PC-9 (cell line): ENCODE measurements at regions not wholly inside any gene's neighbourhood (a gene's known extent, or its start where the extent isn't known, plus 50 kb on each side); places are given as distances from the start of the nearest gene placed in this dataset.

Experiments used
- BruUV-seq: library from RNA; stranded (reverse); fragments of 400-500 nt; replicated peaks from 2 replicates; lab custom pipeline; 2021; lab: Mats Ljungman, UMichigan
- CTCF ChIA-PET: fragments of 300-600 bp; sonication (Branson Sonifier 250); formaldehyde crosslinking; loops from one replicate; lab custom pipeline; 2022; ENCODE audit warnings: antibody characterized with exemption; lab: Charles Lee
- POLR2A ChIA-PET: fragments of 300-600 bp; sonication (Branson Sonifier 250); formaldehyde crosslinking; loops from one replicate; lab custom pipeline; 2022; ENCODE audit warnings: antibody characterized with exemption; ENCODE audit not compliant: unreplicated experiment; lab: Charles Lee
- DNase-seq, 2 experiments: peaks; one replicate each; pipeline versions ENCODE4 v3.0.0 to v3.0.0-alpha.2; 2015 to 2022; ENCODE audit warnings: mixed read lengths in 1 of 2
- H2AFZ ChIP-seq: fragments of 200-600 bp; sonication (generic); 2 replicates; pipeline ENCODE4 v1.8.1; 2017; ENCODE audit warnings: antibody characterized with exemption
- H3F3A ChIP-seq: fragments of 200-600 bp; sonication (generic); 2 replicates; pipeline ENCODE4 v1.8.1; 2017; ENCODE audit warnings: antibody characterized with exemption, mild to moderate bottlenecking, low read depth; ENCODE audit not compliant: insufficient read depth
- H3K27ac ChIP-seq: fragments of 200-600 bp; sonication (generic); 2 replicates; pipeline ENCODE4 v1.6.1; 2016; ENCODE audit warnings: mixed run types
- H3K27me3 ChIP-seq: fragments of 200-600 bp; sonication (generic); 2 replicates; pipeline ENCODE4 v1.6.1; 2016; ENCODE audit warnings: low read depth, mixed run types; ENCODE audit not compliant: insufficient read depth
- H3K36me3 ChIP-seq: fragments of 200-600 bp; sonication (generic); 2 replicates; pipeline ENCODE4 v1.6.1; 2016; ENCODE audit warnings: low read depth, mixed run types
- H3K4me1 ChIP-seq: fragments of 200-600 bp; sonication (generic); replicated peaks from 2 replicates; pipeline ENCODE4 v1.6.1; 2016; ENCODE audit warnings: mixed run types; ENCODE audit not compliant: insufficient read depth
- H3K4me2 ChIP-seq: fragments of 200-600 bp; sonication (generic); 2 replicates; pipeline ENCODE4 v1.6.1; 2017; ENCODE audit warnings: mixed run types
- H3K4me3 ChIP-seq: fragments of 200-600 bp; sonication (generic); 2 replicates; pipeline ENCODE4 v1.6.1; 2016; ENCODE audit warnings: mixed run types
- H3K79me2 ChIP-seq: fragments of 200-600 bp; sonication (generic); 2 replicates; pipeline ENCODE4 v1.6.1; 2017; ENCODE audit warnings: low read depth, mixed run types
- H3K9me2 ChIP-seq: fragments of 200-600 bp; sonication (generic); 2 replicates; pipeline ENCODE4 v1.8.1; 2017; ENCODE audit warnings: mild to moderate bottlenecking; ENCODE audit not compliant: insufficient read depth
- H3K9me3 ChIP-seq: fragments of 200-600 bp; sonication (generic); 2 replicates; pipeline ENCODE4 v1.8.1; 2016; ENCODE audit warnings: low read depth; ENCODE audit not compliant: insufficient read depth
- H4K20me1 ChIP-seq: fragments of 200-600 bp; sonication (generic); 2 replicates; pipeline ENCODE4 v1.8.1; 2017; ENCODE audit not compliant: insufficient read depth
- EZH2 ChIP-seq: fragments of 200-600 bp; sonication (generic); IDR thresholded peaks from 2 replicates; pipeline ENCODE4 v1.8.0; 2017; ENCODE audit warnings: antibody characterized with exemption, low read depth
- intact Hi-C: fragments of 100-400 bp; cut with micrococcal nuclease; formaldehyde crosslinking; loops from one replicate; pipeline ENCODE4 v1.10.0; 2022; ENCODE audit not compliant: unreplicated experiment
- TF ChIP-seq, protein P1 (sequence below): fragments of 200-600 bp; sonication (generic); conservative IDR thresholded peaks from 2 replicates; pipeline ENCODE4 v1.6.1; 2017; ENCODE audit warnings: mixed run types, antibody characterized with exemption, mild to moderate bottlenecking, moderate library complexity

DNA sequence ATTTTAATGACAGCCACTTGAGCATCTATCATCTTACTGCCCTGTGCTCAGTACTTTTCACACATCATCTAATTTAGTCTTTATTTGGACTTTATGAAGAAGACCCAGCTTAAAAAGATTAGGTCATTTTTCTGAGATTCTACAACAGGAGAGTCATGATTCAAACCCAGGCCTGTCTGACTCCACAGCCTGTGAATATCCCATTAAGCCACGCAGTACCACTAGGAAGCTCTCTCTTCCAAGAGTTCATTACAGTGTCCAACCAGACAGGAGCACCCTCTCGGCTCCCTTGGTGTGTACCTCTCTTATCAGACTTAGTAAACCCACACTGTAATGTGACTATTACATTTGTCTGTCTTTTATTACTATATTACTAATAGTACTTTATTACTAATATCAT lies 332.8 kb downstream of the DHX15 start:
- peaks cover 21% of the 10 kb centered on the region for H3K27me3 ChIP-seq
- H3K79me2 ChIP-seq = no peaks in the 10 kb centered on the region
- no peak overlapping the region for H2AFZ ChIP-seq
- no peak overlapping the region for H3K4me2 ChIP-seq
- H3K4me3 ChIP-seq = no peak overlapping the region
- ChIA-PET CTCF (no interaction called here), POLR2A (no interaction called here)
- H3K27ac ChIP-seq = no peak overlapping the region
- no TSS peak for BruUV-seq
- no peaks in the 10 kb centered on the region for H3K4me1 ChIP-seq
- TF ChIP-seq, protein P1, sequence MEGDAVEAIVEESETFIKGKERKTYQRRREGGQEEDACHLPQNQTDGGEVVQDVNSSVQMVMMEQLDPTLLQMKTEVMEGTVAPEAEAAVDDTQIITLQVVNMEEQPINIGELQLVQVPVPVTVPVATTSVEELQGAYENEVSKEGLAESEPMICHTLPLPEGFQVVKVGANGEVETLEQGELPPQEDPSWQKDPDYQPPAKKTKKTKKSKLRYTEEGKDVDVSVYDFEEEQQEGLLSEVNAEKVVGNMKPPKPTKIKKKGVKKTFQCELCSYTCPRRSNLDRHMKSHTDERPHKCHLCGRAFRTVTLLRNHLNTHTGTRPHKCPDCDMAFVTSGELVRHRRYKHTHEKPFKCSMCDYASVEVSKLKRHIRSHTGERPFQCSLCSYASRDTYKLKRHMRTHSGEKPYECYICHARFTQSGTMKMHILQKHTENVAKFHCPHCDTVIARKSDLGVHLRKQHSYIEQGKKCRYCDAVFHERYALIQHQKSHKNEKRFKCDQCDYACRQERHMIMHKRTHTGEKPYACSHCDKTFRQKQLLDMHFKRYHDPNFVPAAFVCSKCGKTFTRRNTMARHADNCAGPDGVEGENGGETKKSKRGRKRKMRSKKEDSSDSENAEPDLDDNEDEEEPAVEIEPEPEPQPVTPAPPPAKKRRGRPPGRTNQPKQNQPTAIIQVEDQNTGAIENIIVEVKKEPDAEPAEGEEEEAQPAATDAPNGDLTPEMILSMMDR = no peak
- TF ChIP-seq EZH2 = no peak
- no peaks in the 10 kb centered on the region for H3K9me2 ChIP-seq
- no peak for DNase-seq
- no peaks in the 10 kb centered on the region for H4K20me1 ChIP-seq
- no peaks in the 10 kb centered on the region for H3K9me3 ChIP-seq
- H3F3A ChIP-seq = no peaks in the 10 kb centered on the region
- intact Hi-C loops = no loop called here
- no peaks in the 10 kb centered on the region for H3K36me3 ChIP-seq

DNA sequence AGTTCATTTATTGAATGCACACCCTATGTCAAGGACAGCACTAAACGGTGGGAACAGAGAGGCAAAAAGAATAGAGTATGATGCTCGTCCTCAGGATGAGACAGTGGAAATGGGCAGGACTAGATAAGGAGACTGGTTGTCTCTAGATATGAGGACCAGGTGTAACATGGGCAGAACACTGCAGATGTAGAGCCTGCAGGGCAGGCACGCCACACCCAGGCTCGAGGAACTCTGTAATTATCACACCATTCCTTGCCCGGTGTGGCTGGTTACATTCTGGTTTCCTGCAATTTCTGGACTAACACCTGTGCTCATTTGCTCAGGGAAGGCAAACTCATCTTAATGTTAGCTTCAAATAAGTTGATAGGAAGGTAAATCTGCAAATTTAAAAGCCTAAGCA lies 334.4 kb downstream of the DHX15 start:
- no peak overlapping the region for H3K27ac ChIP-seq
- H3K4me3 ChIP-seq = no peak overlapping the region
- BruUV-seq = no TSS peak
- no peaks in the 10 kb centered on the region for H3K36me3 ChIP-seq
- H3K9me2 ChIP-seq = no peaks in the 10 kb centered on the region
- no peaks in the 10 kb centered on the region for H3F3A ChIP-seq
- no peaks in the 10 kb centered on the region for H4K20me1 ChIP-seq
- CTCF ChIA-PET = no interaction called here
- no peak for DNase-seq
- H3K79me2 ChIP-seq = no peaks in the 10 kb centered on the region
- H3K4me1 ChIP-seq = no peaks in the 10 kb centered on the region
- no peaks in the 10 kb centered on the region for H3K9me3 ChIP-seq
- no peak for TF ChIP-seq EZH2
- TF ChIP-seq, protein P1 = no peak
- H3K4me2 ChIP-seq = no peak overlapping the region
- H2AFZ ChIP-seq = no peak overlapping the region
- H3K27me3 ChIP-seq = peaks cover 21% of the 10 kb centered on the region
- intact Hi-C loops = no loop called here
- POLR2A ChIA-PET = no interaction called here

DNA sequence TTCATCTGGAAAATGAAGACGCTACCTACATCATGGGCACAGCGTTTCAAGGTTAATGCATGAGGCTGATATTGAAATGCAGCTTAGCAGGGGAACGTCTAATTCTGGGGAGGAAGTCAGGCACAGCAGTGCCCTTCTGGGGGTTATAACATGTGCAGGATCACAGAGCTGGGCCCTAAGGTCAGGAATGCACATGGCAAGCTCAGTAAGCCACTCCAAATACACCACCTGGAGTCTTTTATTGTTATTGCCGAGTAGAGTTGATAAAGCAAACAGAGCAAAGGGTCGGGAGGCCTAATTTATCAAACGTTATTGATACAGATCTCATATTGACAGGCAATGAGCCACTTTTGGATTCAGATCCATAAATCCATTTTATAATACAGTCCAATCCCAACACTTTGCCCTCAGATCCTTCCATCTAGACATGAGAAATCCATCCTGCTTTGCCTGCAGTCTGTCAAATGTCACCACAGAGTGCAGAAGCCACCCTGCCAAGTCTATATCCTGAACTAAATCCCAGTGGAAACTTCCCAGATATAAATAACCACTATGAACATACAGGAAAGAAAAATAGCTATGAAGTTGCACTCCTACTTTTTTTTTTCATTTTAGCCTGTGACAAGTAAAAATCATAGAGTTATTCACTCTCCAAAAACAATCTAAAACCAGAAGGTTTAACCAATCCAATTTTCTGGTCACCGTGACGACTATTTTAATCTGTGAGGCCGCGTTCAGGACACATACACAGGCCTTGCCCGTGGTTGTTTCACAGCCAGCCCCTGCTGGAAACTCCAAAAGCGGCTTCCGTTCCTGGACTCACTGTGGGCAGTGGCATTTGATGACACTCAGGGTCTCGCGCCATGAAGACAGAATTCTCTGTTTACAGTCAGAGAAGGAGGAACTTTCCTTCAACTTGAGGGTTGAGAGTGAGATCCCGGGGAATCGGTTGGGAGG lies 335.4 kb downstream of the DHX15 start:
- CTCF ChIA-PET = no interaction called here
- no peak for TF ChIP-seq EZH2
- TF ChIP-seq, protein P1 = no peak

More for the DNA sequence above, 335.4 kb downstream of the DHX15 start:
- no peaks in the 10 kb centered on the region for H3K4me1 ChIP-seq
- peaks cover 19% of the 10 kb centered on the region for H3K27me3 ChIP-seq
- H3K9me3 ChIP-seq = no peaks in the 10 kb centered on the region
- POLR2A ChIA-PET = no interaction called here
- no peaks in the 10 kb centered on the region for H3K36me3 ChIP-seq
- no peaks in the 10 kb centered on the region for H3K79me2 ChIP-seq
- intact Hi-C loops = no loop called here
- H3K9me2 ChIP-seq = no peaks in the 10 kb centered on the region
- no peaks in the 10 kb centered on the region for H3F3A ChIP-seq
- no TSS peak for BruUV-seq
- H3K27ac ChIP-seq = no peak overlapping the region
- no peak for DNase-seq
- no peak overlapping the region for H2AFZ ChIP-seq
- H3K4me2 ChIP-seq = no peak overlapping the region
- no peaks in the 10 kb centered on the region for H4K20me1 ChIP-seq
- H3K4me3 ChIP-seq = no peak overlapping the region
